ENCODE measurements at regions not wholly inside any gene's neighbourhood (a gene's known extent, or its start where the extent isn't known, plus 50 kb on each side); places are given as distances from the start of the nearest gene placed in this dataset.

- DNase-seq, result peak in 1 of 58 donors; percentile 4
These were observed 176.2 kb upstream of the TP63 start for GRCh38 chr3:189455009-189455408.

GRCh38 chr3:189455641-189456417 is 175.4 kb upstream of the TP63 start:
- no peak for DNase-seq

GRCh38 chr3:189457201-189457607 is 174.0 kb upstream of the TP63 start:
- no peak for DNase-seq

- DNase-seq, result no peak
These were observed 173.4 kb upstream of the TP63 start for GRCh38 chr3:189457631-189458412.

GRCh38 chr3:189458528-189458927 is 172.7 kb upstream of the TP63 start:
- DNase-seq, result peak in 1 of 58 donors; percentile 1

- no peak for DNase-seq
These were observed 172.0 kb upstream of the TP63 start for GRCh38 chr3:189459231-189459630.

- DNase-seq, result no peak
These were observed 170.7 kb upstream of the TP63 start for GRCh38 chr3:189460511-189460910.

- DNase-seq, result no peak
These were observed 166.4 kb upstream of the TP63 start for GRCh38 chr3:189464799-189465198.

DNA sequence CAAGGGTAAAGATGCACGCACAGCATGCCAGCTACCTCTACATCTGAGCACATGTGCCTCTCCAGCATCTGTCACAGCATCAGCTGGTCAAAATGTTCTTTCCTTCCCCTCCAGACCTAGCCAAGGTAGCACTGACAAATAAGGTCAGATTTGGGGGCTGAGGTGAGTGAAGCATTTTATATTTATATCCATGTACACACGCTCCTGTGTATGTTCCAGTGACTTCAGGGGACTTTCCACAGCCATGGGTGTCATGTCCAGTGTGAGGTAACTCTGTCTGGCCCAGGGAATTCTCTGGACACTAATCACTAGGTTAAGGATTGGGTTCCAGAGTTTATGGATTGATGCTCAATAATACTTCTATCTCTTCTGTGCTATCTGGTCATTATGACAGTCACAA is 165.2 kb upstream of the TP63 start:
- no peak for DNase-seq

DNA sequence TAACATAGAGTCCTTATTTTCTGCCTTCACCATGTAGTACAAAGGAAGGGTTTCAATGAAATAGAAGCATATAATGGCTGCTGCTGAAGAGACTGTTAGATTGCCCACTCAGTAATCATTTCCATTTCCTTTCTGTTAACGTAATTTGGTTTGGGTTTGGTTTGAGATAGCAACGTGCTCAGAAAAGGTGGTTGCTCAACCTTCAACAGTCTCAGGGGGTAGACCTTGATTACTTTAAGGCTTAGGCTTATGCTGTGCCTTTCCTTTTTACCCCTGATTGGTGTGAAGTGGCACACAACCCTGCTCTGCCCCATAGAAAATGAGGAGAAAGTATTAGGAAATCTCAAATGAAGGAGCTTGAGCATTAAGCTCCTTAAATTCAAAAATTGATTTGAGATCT is 163.7 kb upstream of the TP63 start:
- DNase-seq, result no peak

GRCh38 chr3:189474944-189475343 is 156.2 kb upstream of the TP63 start:
- DNase-seq, result no peak

GRCh38 chr3:189477614-189478013 is 153.6 kb upstream of the TP63 start:
- no peak for DNase-seq

GRCh38 chr3:189486556-189486955 is 144.6 kb upstream of the TP63 start:
- no peak for DNase-seq

GRCh38 chr3:189488241-189488767 is 142.9 kb upstream of the TP63 start:
- DNase-seq, result no peak

DNA sequence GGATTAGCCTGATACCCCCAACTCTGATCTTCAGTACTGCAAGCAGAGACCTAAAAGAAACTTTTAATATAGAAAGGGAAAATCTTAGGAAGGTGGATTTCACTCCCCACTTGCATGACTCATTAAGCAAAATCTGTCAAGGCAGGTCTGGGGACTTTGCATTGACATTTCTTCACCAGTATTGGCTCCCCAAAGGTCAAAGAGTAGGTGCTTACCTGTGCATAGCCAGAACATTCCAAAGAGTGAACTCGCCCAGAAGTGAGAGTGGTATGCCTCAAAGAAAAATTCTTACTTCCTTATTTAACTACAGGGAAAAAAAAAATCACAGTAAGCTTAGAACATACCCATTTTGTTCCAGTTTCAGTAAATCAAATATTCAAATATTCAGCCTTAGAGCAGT is 140.9 kb upstream of the TP63 start:
- no peak for DNase-seq

- DNase-seq, result no peak
These were observed 140.4 kb upstream of the TP63 start for GRCh38 chr3:189490749-189491148.

GRCh38 chr3:189491831-189492230 is 139.4 kb upstream of the TP63 start:
- no peak for DNase-seq

GRCh38 chr3:189493271-189493670 is 137.9 kb upstream of the TP63 start:
- no peak for DNase-seq

- no peak for DNase-seq
These were observed 136.6 kb upstream of the TP63 start for GRCh38 chr3:189494632-189495031.

DNA sequence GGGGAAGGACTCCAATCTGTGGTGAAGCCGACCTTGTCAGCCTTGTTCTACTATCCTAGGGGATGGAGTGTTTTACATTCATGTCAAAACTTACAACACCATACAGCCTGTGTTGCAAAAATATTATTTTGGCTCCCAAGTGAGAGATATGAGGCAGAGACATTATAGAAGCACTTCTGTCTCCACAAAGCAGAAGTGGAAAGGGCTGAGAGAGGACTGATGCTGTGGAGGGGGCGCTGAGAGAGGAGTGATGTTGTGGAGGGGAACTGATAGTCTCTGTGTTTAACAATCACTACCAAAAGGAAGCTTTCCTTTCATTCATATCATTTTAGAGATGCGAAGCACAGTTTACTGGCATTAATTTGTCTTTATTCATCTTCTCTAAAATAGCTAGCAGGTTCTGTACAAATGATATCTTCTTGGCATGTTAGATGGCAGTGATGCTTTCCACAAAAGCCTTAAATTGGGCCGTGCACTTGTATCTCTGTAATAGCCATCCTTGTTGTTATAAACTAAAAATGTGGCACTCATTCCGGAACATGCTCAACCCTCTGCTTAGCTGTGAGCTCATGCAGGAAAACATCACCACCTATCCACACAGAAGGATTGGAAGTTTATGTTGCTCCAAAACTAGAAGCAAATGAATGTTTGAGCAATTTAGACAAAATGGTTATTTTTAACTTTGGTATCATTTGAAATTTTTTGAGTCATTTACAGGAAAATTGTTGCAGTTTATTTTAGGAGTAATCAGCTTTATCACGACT is 134.6 kb upstream of the TP63 start:
- no peak for DNase-seq

DNA sequence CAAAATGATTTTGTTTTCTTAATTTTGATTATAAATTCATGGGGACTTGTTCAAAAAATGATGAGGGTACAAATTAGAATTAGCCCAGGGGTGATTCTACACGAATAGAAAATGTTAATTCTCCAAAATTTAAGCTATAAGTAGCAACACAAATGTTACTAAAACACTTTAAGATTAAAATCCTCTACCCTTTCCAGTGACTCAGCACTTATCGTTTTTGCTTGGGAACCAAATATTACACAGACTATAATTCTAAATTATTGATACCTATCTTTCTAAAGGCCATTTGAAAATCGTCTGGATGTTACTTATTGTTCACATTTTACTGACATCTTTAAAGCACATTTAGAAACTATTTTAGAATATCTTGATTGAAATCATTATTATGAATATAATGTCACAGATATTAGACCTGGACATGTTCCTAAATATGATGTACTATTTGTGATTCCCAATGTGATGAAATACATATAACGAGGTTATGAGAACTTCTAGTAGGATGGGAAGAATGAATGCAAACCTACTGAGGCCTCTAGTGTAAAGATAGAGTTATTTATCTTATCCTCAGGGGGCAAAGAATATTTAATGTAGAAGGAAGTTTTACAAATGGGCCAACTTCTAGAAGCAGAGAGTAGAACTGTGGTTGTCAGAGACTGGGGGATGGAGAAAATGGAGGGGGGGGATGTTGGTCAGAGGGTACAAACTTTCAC is 132.0 kb upstream of the TP63 start:
- no peak for DNase-seq

Data from anterior cingulate cortex (tissue), 58 donors.